Neural cell (in vitro differentiated cells): ENCODE measurements at regions not wholly inside any gene's neighbourhood (a gene's known extent, or its start where the extent isn't known, plus 50 kb on each side); places are given as distances from the start of the nearest gene placed in this dataset.
"Not testable (repeated sequence)": the region's sequence is repeated elsewhere in the genome, so short reads cannot be mapped to it uniquely, and the experiment has no call there.

Source experiments
- CTCF ChIP-seq: fragments of 450-650 bp; IDR thresholded peaks from 2 replicates; pipeline ENCODE4 v1.5.1; 2014; ENCODE audit warnings: antibody characterized with exemption, mild to moderate bottlenecking, moderate library complexity; ENCODE audit not compliant: poor library complexity, severe bottlenecking
- EP300 ChIP-seq: fragments of 450-650 bp; conservative IDR thresholded peaks from 2 replicates; pipeline ENCODE4 v1.6.1; 2014; ENCODE audit warnings: antibody characterized with exemption, mild to moderate bottlenecking, moderate library complexity; ENCODE audit not compliant: poor library complexity, severe bottlenecking
- EZH2 ChIP-seq: fragments of 200-600, 300-800 bp; shearing (Covaris generic), sonication (generic); IDR thresholded peaks from 2 replicates; pipeline ENCODE4 v1.6.1; 2014; ENCODE audit warnings: antibody characterized with exemption, low read length, borderline replicate concordance, mild to moderate bottlenecking; ENCODE audit not compliant: insufficient read depth, poor library complexity, severe bottlenecking
- POLR2AphosphoS5 ChIP-seq: IDR thresholded peaks from 2 replicates; pipeline ENCODE4 v1.6.1; 2012
- RAD21 ChIP-seq: fragments of 450-650 bp; conservative IDR thresholded peaks from 2 replicates; pipeline ENCODE4 v1.6.1; 2014; ENCODE audit warnings: antibody characterized with exemption, mild to moderate bottlenecking, moderate library complexity
- REST ChIP-seq: IDR thresholded peaks from 2 replicates; pipeline ENCODE4 v1.6.1; 2012; ENCODE audit warnings: borderline replicate concordance
- SMC3 ChIP-seq: fragments of 450-650 bp; conservative IDR thresholded peaks from 2 replicates; pipeline ENCODE4 v1.6.1; 2014; ENCODE audit warnings: antibody characterized with exemption, mild to moderate bottlenecking, moderate library complexity; ENCODE audit not compliant: poor library complexity
- TAF1 ChIP-seq: IDR thresholded peaks from 2 replicates; pipeline ENCODE4 v1.6.1; 2012; ENCODE audit warnings: low read depth

GRCh38 chr2:109677121-109677731 is 63.1 kb downstream of the SOWAHC start:
- not testable (repeated sequence) for TF ChIP-seq CTCF, EZH2, RAD21, TAF1, REST, POLR2AphosphoS5, SMC3, EP300
